ENCODE measurements at regions not wholly inside any gene's neighbourhood (a gene's known extent, or its start where the extent isn't known, plus 50 kb on each side); places are given as distances from the start of the nearest gene placed in this dataset.
"Not testable (repeated sequence)": the region's sequence is repeated elsewhere in the genome, so short reads cannot be mapped to it uniquely, and the experiment has no call there.

DNA sequence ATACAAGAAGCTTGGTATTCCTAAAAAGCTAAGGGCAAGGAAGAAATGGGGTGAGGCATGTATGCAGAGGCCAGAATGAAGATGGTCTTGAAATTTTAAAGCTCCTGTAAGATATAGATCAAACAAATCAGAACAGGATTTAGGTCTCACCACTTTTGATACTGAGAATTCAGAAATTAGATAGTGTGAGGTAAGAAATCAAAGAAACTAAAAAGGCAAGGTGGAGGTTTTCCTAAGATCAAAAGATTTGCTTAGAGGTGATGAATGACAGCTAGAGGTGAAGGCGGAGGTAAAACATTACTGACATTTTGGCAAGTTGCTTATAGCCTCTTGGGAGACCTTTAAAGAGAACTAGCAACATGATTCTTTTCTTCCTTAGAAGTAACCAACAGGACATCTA, 225.2 kb upstream of the SGK1 start:
- Histone ChIP-seq H3K4me1 (ENCODE audit: control insufficient read depth, insufficient read depth, low read length, poor library complexity, severe bottlenecking) (peaks cover 20% of the 10 kb centered on the region), H3K27ac (ENCODE audit: low read depth, low read length, severe bottlenecking) (no peak overlapping the region), H3K4me3 (ENCODE audit: extremely low read depth, insufficient read depth, low read length, poor library complexity, severe bottlenecking) (no peak overlapping the region), H3K36me3 (ENCODE audit: control insufficient read depth, insufficient read depth, low read length) (no peaks in the 10 kb centered on the region), H3K9me3 (ENCODE audit: control insufficient read depth, low read length) (no peaks in the 10 kb centered on the region)
- no CpG with 5 or more reads among the region's 1 CpG for WGBS, 2 experiments (ENCODE audit: insufficient coverage in 2 of 2)

DNA sequence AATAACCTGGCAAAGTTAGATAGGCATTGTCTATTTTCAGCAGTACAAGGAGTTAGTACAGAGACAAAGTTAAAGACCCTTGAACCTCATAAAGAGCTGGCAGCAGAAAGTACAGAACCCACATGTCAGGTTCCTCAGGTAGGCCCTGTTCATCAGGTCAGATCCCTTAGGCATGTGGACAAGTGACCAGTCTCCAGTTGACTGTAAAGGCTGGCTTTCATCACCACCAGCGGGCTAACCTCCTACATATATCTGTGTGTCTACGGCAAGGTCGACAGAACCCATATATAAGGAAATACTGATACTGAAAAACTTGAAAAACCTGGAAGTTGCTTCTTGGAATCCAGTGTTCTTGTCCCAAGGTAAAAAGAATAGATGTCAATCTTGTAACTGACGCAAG, 223.1 kb upstream of the SGK1 start:
- no peaks in the 10 kb centered on the region for H3K36me3 ChIP-seq (ENCODE audit: control insufficient read depth, insufficient read depth, low read length)
- WGBS, 2 experiments (ENCODE audit: insufficient coverage in 2 of 2) = 100% methylated on average over 1 of the region's 4 CpGs
- H3K27ac ChIP-seq (ENCODE audit: low read depth, low read length, severe bottlenecking) = no peak overlapping the region
- no peak overlapping the region for H3K4me3 ChIP-seq (ENCODE audit: extremely low read depth, insufficient read depth, low read length, poor library complexity, severe bottlenecking)
- H3K9me3 ChIP-seq (ENCODE audit: control insufficient read depth, low read length) = no peaks in the 10 kb centered on the region
- peaks cover 29% of the 10 kb centered on the region for H3K4me1 ChIP-seq (ENCODE audit: control insufficient read depth, insufficient read depth, low read length, poor library complexity, severe bottlenecking)

DNA sequence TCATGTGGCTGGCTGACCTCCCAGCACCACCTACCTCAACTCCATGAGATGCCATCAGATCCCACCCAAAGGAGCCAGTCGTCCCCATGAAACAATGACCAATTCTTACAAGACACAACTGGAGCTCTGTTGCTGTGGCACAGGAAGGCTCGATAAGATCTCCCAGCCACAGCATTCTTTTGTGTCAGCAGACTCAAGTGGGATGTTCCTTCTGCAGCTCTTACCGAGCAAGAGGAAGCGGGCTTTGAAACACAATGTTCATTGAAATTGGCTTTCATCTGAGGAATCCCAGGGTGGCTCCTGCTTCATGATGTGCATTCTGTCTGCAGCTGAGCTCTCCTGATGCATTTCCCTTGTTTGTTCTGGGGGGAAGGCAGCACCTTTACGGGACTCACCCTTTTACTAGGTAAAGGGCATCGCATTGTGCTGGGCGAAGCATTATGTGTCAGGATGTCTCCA, 222.0 kb upstream of the SGK1 start:
- 48 to 61% methylated on average over 4 to 6 of the region's 7 CpGs for WGBS, 2 experiments (ENCODE audit: insufficient coverage in 2 of 2)
- Histone ChIP-seq H3K36me3 (ENCODE audit: control insufficient read depth, insufficient read depth, low read length) (no peaks in the 10 kb centered on the region), H3K4me1 (ENCODE audit: control insufficient read depth, insufficient read depth, low read length, poor library complexity, severe bottlenecking) (peaks cover 29% of the 10 kb centered on the region), H3K27ac (ENCODE audit: low read depth, low read length, severe bottlenecking) (peak overlapping the region; percentile 76), H3K9me3 (ENCODE audit: control insufficient read depth, low read length) (no peaks in the 10 kb centered on the region), H3K4me3 (ENCODE audit: extremely low read depth, insufficient read depth, low read length, poor library complexity, severe bottlenecking) (no peak overlapping the region)

DNA sequence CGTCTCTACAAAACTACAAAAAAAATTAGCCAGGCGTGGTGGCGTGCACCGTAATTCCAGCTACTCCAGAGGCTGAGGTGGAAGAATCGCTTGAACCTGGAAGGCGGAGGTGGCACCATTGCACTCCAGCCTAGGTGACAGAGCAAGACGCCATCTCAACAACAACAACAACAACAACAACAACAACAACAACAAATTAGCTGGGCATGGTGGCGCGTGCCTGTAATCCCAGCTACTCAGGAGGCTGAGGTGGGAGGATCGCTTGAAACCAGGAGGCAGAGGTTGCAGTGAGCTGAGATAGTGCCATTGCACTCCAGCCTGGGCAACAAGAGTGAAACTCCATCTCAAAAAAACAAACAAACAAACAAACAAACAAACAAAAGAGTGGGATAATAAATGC, 219.9 kb upstream of the SGK1 start:
- not testable (repeated sequence) for H3K9me3 ChIP-seq (ENCODE audit: control insufficient read depth, low read length); H3K36me3 ChIP-seq (ENCODE audit: control insufficient read depth, insufficient read depth, low read length); H3K27ac ChIP-seq (ENCODE audit: low read depth, low read length, severe bottlenecking); H3K4me3 ChIP-seq (ENCODE audit: extremely low read depth, insufficient read depth, low read length, poor library complexity, severe bottlenecking)
- WGBS, 2 experiments (ENCODE audit: insufficient coverage in 2 of 2) = 93 to 96% methylated on average over 4 to 7 of the region's 10 CpGs
- peaks cover 36% of the 10 kb centered on the region for H3K4me1 ChIP-seq (ENCODE audit: control insufficient read depth, insufficient read depth, low read length, poor library complexity, severe bottlenecking)

DNA sequence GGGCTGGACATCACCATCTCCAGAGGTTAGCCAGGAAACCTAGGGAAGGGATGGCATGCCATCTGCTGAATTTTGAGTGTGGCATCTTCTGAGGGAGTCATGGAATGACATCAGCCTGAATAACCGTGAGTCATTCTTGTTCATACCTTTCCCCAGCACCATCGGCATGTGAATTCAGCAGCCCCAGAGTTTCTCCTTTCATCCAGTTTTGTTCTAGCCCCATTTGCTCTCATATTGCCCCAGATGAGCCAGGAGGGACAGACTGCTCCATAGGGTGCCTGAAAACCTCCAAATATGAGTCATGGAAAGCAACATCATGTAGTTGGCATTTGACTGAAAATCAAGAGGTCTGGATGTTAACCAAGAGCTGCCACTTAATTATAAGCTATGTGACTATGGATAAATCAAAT, 219.2 kb upstream of the SGK1 start:
- H3K36me3 ChIP-seq (ENCODE audit: control insufficient read depth, insufficient read depth, low read length) = no peaks in the 10 kb centered on the region
- no peak overlapping the region for H3K27ac ChIP-seq (ENCODE audit: low read depth, low read length, severe bottlenecking)
- no peak overlapping the region for H3K4me3 ChIP-seq (ENCODE audit: extremely low read depth, insufficient read depth, low read length, poor library complexity, severe bottlenecking)
- 76 to 92% methylated on average over 2 of the region's 2 CpGs for WGBS, 2 experiments (ENCODE audit: insufficient coverage in 2 of 2)
- H3K4me1 ChIP-seq (ENCODE audit: control insufficient read depth, insufficient read depth, low read length, poor library complexity, severe bottlenecking) = peaks cover 38% of the 10 kb centered on the region
- no peaks in the 10 kb centered on the region for H3K9me3 ChIP-seq (ENCODE audit: control insufficient read depth, low read length)

DNA sequence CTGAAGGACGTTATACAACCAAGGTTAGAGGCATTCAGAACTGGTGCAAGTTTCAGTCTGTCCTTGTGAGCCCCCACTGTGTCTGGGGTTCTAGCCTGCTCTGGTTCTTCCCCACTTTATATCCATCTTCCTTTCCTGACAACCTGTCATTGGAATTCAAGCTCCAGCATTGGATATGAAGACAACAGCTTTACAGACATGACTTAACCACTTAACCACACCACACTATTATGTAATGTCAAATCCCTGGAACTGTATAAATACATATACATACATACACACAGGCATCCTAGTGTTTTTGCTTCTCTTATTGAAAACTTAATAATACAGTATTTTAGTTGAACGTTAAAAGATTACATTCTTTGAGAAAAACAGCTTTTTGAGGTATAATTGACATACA, 217.9 kb upstream of the SGK1 start:
- Histone ChIP-seq H3K9me3 (ENCODE audit: control insufficient read depth, low read length) (no peaks in the 10 kb centered on the region), H3K27ac (ENCODE audit: low read depth, low read length, severe bottlenecking) (no peak overlapping the region), H3K36me3 (ENCODE audit: control insufficient read depth, insufficient read depth, low read length) (no peaks in the 10 kb centered on the region), H3K4me1 (ENCODE audit: control insufficient read depth, insufficient read depth, low read length, poor library complexity, severe bottlenecking) (peaks cover 31% of the 10 kb centered on the region), H3K4me3 (ENCODE audit: extremely low read depth, insufficient read depth, low read length, poor library complexity, severe bottlenecking) (no peak overlapping the region)
- 63 to 73% methylated on average over 1 of the region's 2 CpGs for WGBS, 2 experiments (ENCODE audit: insufficient coverage in 2 of 2)

DNA sequence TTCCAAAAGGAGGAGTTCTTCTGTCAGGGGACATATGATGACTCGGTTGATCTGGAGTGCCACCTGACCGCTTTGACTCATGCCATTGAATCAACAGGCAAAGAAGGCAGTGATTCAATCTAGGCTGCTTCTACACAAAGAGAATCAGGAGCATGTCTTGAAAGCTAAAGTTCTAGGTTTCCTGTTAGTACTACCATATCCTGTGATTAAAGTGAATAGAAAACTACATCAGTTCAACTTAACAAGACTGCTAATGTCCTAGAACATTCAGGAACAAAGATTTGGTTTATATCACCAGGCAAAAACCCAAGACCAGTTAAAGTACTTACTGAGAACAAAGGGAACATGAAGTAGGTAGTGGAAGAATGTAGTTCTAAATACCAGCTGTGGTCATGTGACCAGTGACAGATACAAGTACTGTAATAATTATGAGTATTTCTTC, 216.8 kb upstream of the SGK1 start:
- Histone ChIP-seq H3K36me3 (ENCODE audit: control insufficient read depth, insufficient read depth, low read length) (no peaks in the 10 kb centered on the region), H3K27ac (ENCODE audit: low read depth, low read length, severe bottlenecking) (no peak overlapping the region)
- 88 to 100% methylated on average over 2 of the region's 2 CpGs for WGBS, 2 experiments (ENCODE audit: insufficient coverage in 2 of 2)

DNA sequence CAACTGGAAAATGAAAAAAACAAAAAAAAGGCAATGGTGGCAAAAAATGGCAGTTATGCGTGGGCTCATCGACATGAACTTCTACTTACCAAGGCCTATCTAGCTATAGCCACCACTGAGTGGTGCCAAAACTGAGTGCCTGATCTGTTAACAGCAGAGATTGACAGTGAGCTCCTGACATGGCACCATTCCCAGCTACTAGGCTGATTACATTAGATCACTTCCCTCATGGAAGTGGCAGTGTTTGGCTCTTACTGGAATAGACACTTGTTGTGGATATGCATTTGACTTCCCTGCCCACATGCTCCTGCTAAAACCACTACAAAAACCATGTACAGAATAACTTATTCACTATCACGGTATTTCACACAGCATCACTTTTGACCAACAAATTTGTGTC, 216.1 kb upstream of the SGK1 start:
- H3K9me3 ChIP-seq (ENCODE audit: control insufficient read depth, low read length) = no peaks in the 10 kb centered on the region
- WGBS, 2 experiments (ENCODE audit: insufficient coverage in 2 of 2) = 98 to 100% methylated on average over 2 to 3 of the region's 3 CpGs
- peaks cover 21% of the 10 kb centered on the region for H3K4me1 ChIP-seq (ENCODE audit: control insufficient read depth, insufficient read depth, low read length, poor library complexity, severe bottlenecking)
- H3K36me3 ChIP-seq (ENCODE audit: control insufficient read depth, insufficient read depth, low read length) = no peaks in the 10 kb centered on the region
- no peak overlapping the region for H3K27ac ChIP-seq (ENCODE audit: low read depth, low read length, severe bottlenecking)
- no peak overlapping the region for H3K4me3 ChIP-seq (ENCODE audit: extremely low read depth, insufficient read depth, low read length, poor library complexity, severe bottlenecking)

More for the DNA sequence above, 216.8 kb upstream of the SGK1 start:
- H3K4me1 ChIP-seq (ENCODE audit: control insufficient read depth, insufficient read depth, low read length, poor library complexity, severe bottlenecking) = peaks cover 21% of the 10 kb centered on the region
- no peak overlapping the region for H3K4me3 ChIP-seq (ENCODE audit: extremely low read depth, insufficient read depth, low read length, poor library complexity, severe bottlenecking)
- H3K9me3 ChIP-seq (ENCODE audit: control insufficient read depth, low read length) = no peaks in the 10 kb centered on the region

DNA sequence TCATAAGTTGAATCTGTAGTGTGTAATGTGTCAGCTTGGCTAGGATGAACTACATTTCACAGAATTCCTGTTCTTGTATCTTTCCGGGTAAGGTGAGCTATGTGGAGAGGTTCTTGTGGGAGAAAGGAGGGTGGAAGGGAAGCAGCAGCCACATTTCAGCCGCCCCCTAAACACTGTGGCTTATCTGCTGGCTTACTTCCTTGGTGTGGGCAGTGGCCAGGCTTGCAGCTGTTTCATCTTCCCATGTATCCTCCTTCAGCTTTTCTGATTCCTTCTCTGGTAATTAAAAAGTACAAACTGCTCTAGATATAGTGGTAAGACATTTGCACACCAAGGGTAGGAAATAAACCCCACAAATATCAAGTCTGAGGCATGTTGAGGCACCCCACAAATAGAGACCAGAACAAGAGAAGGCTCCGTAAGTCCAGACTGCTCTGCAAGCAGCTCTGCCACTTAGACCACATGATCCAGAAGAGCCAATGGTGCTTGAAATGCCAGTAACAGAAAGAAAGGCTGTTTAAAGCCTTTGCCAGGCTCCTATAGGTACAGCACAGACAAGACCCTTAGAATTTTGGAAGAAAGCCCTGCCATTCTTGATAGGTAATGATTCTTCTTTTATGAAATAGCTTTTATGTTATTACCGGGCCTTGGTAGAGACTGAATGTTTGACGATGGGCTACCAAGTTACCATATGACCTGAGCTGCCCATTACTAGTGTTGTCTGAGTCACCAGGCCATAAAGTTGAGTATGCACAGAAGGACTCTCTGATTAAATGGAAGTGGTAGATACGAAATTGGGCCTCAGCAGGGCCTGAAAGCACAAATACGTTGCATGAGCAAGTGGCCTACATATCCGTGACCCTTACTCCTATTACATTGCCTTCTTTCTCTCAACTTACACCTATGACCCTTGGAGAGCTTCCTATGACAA, 215.0 kb upstream of the SGK1 start:
- H3K4me1 ChIP-seq (ENCODE audit: control insufficient read depth, insufficient read depth, low read length, poor library complexity, severe bottlenecking) = peaks cover 21% of the 10 kb centered on the region
- no peak overlapping the region for H3K4me3 ChIP-seq (ENCODE audit: extremely low read depth, insufficient read depth, low read length, poor library complexity, severe bottlenecking)
- 94 to 100% methylated on average over 3 to 4 of the region's 8 CpGs for WGBS, 2 experiments (ENCODE audit: insufficient coverage in 2 of 2)
- H3K9me3 ChIP-seq (ENCODE audit: control insufficient read depth, low read length) = no peaks in the 10 kb centered on the region
- no peak overlapping the region for H3K27ac ChIP-seq (ENCODE audit: low read depth, low read length, severe bottlenecking)
- H3K36me3 ChIP-seq (ENCODE audit: control insufficient read depth, insufficient read depth, low read length) = no peaks in the 10 kb centered on the region

DNA sequence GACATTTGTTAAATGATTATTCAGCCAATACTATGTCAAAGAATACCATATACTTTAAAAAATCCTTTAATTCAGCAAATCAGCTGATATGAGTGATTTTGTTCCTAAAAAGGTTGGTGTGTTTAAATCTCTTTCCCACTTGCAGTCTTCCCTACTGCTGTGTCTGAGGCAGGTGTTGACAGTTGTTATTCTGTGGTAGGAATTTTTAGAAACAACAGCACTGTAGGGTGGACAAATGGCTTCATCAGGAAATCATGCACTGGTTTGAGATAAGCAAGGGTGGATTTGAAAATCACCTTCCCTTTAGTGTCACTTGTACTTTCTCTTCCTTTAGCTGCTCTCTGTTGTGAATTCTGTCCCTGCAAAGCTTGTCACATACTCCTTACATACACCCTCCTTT, 213.7 kb upstream of the SGK1 start:
- H3K4me3 ChIP-seq (ENCODE audit: extremely low read depth, insufficient read depth, low read length, poor library complexity, severe bottlenecking) = no peak overlapping the region

DNA sequence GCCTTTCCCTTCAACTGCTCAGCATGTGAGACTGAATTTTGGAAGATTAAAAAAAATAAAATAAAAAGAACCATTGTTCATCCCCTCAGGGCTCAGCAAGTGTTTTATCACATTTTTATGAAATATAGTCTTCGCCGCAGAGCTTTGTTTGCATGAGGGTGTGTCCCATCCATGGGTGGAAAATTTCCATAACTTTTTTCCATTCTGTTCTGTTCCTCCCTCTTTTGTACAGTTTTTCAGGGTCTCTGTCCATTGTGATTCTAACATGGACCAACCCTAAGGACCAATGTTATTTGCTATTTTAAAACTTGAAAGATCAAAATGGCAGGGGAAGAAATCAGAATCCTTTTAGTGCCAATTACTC, 213.3 kb upstream of the SGK1 start:
- H3K4me3 ChIP-seq (ENCODE audit: extremely low read depth, insufficient read depth, low read length, poor library complexity, severe bottlenecking) = no peak overlapping the region
- no CpG with 5 or more reads among the region's 2 CpGs for WGBS, 2 experiments (ENCODE audit: insufficient coverage in 2 of 2)
- H3K27ac ChIP-seq (ENCODE audit: low read depth, low read length, severe bottlenecking) = no peak overlapping the region
- peaks cover 25% of the 10 kb centered on the region for H3K4me1 ChIP-seq (ENCODE audit: control insufficient read depth, insufficient read depth, low read length, poor library complexity, severe bottlenecking)
- no peaks in the 10 kb centered on the region for H3K9me3 ChIP-seq (ENCODE audit: control insufficient read depth, low read length)
- no peaks in the 10 kb centered on the region for H3K36me3 ChIP-seq (ENCODE audit: control insufficient read depth, insufficient read depth, low read length)

More for the DNA sequence above, 213.7 kb upstream of the SGK1 start:
- Histone ChIP-seq H3K36me3 (ENCODE audit: control insufficient read depth, insufficient read depth, low read length) (no peaks in the 10 kb centered on the region), H3K9me3 (ENCODE audit: control insufficient read depth, low read length) (no peaks in the 10 kb centered on the region), H3K4me1 (ENCODE audit: control insufficient read depth, insufficient read depth, low read length, poor library complexity, severe bottlenecking) (peaks cover 23% of the 10 kb centered on the region), H3K27ac (ENCODE audit: low read depth, low read length, severe bottlenecking) (no peak overlapping the region)

Data from mesodermal cell (in vitro differentiated cells).